OCI-LY7 (cell line): ENCODE measurements at regions not wholly inside any gene's neighbourhood (a gene's known extent, or its start where the extent isn't known, plus 50 kb on each side); places are given as distances from the start of the nearest gene placed in this dataset.

Source experiments
- BruUV-seq: library from RNA; stranded (reverse); fragments of 400-500 nt; replicated peaks from 2 replicates; lab custom pipeline; 2021; lab: Mats Ljungman, UMichigan
- CTCF ChIA-PET: fragments of 300-600 bp; sonication (Branson Sonifier 250); formaldehyde crosslinking; loops from one replicate; lab custom pipeline; 2022; ENCODE audit warnings: antibody characterized with exemption; ENCODE audit not compliant: unreplicated experiment; lab: Charles Lee
- POLR2A ChIA-PET: fragments of 300-600 bp; sonication (Branson Sonifier 250); formaldehyde crosslinking; loops from one replicate; lab custom pipeline; 2022; ENCODE audit warnings: antibody characterized with exemption; lab: Charles Lee
- DNase-seq: peaks from one replicate; pipeline ENCODE4 v3.0.0-alpha.2; 2015; ENCODE audit warnings: low spot score
- H2AFZ ChIP-seq: fragments of 200-600 bp; sonication (generic), shearing (Covaris generic); 2 replicates; pipeline ENCODE4 v1.6.1; 2014; ENCODE audit warnings: mild to moderate bottlenecking, antibody characterized with exemption, low read length, moderate library complexity
- H3K27ac ChIP-seq: fragments of 200-600 bp; sonication (generic); 2 replicates; pipeline ENCODE4 v1.5.1; 2014; ENCODE audit warnings: mixed run types, low read depth, mild to moderate bottlenecking, moderate library complexity, low read length, inconsistent platforms; ENCODE audit not compliant: poor library complexity, severe bottlenecking
- H3K36me3 ChIP-seq: fragments of 200-600 bp; sonication (generic); 2 replicates; pipeline ENCODE4 v1.6.1; 2014; ENCODE audit warnings: mild to moderate bottlenecking, antibody characterized with exemption, low read length, moderate library complexity, mixed read lengths; ENCODE audit not compliant: insufficient read depth
- H3K4me1 ChIP-seq: fragments of 200-600 bp; sonication (generic); 2 replicates; pipeline ENCODE4 v1.5.1; 2014; ENCODE audit warnings: mild to moderate bottlenecking, low read length; ENCODE audit not compliant: insufficient read depth, poor library complexity, severe bottlenecking
- H3K4me2 ChIP-seq: fragments of 200-600 bp; sonication (generic); 2 replicates; pipeline ENCODE4 v1.6.1; 2014; ENCODE audit warnings: mild to moderate bottlenecking, low read length
- H3K4me3 ChIP-seq: fragments of 200-600 bp; sonication (generic); 2 replicates; pipeline ENCODE4 v1.5.1; 2014; ENCODE audit warnings: mild to moderate bottlenecking, low read depth, low read length; ENCODE audit not compliant: poor library complexity, severe bottlenecking
- H3K79me2 ChIP-seq: fragments of 200-600 bp; sonication (generic); 2 replicates; pipeline ENCODE4 v1.6.1; 2016; ENCODE audit warnings: low read depth, mild to moderate bottlenecking, low read length, moderate library complexity, mixed read lengths; ENCODE audit not compliant: insufficient read depth
- H3K9me2 ChIP-seq: fragments of 200-600 bp; sonication (generic); 2 replicates; pipeline ENCODE4 v1.6.1; 2016; ENCODE audit warnings: mild to moderate bottlenecking, low read length, mixed read lengths; ENCODE audit not compliant: insufficient read depth
- H3K9me3 ChIP-seq: fragments of 200-600 bp; sonication (generic); 2 replicates; pipeline ENCODE4 v1.6.1; 2014; ENCODE audit warnings: mild to moderate bottlenecking, mixed run types, low read length, mixed read lengths
- H4K20me1 ChIP-seq: fragments of 200-600 bp; sonication (generic); 2 replicates; pipeline ENCODE4 v1.6.1; 2014; ENCODE audit warnings: mild to moderate bottlenecking, antibody characterized with exemption, low read length, moderate library complexity, mixed read lengths; ENCODE audit not compliant: insufficient read depth
- EZH2phosphoT487 ChIP-seq: fragments of 200-600 bp; sonication (generic); IDR thresholded peaks from 2 replicates; pipeline ENCODE4 v1.6.1; 2018; ENCODE audit warnings: low read depth, borderline replicate concordance, mild to moderate bottlenecking, mixed run types, antibody characterized with exemption, low read length, moderate library complexity, mixed read lengths
- intact Hi-C: fragments of 100-400 bp; cut with micrococcal nuclease; formaldehyde crosslinking; loops from one replicate; pipeline ENCODE4 v1.10.0; 2022; ENCODE audit not compliant: unreplicated experiment
- TF ChIP-seq, protein P1 (sequence below): fragments of 200-600 bp; sonication (generic); conservative IDR thresholded peaks from 2 replicates; pipeline ENCODE4 v1.5.1; 2014; ENCODE audit warnings: mild to moderate bottlenecking, antibody characterized with exemption, low read length, moderate library complexity, mixed read lengths

DNA sequence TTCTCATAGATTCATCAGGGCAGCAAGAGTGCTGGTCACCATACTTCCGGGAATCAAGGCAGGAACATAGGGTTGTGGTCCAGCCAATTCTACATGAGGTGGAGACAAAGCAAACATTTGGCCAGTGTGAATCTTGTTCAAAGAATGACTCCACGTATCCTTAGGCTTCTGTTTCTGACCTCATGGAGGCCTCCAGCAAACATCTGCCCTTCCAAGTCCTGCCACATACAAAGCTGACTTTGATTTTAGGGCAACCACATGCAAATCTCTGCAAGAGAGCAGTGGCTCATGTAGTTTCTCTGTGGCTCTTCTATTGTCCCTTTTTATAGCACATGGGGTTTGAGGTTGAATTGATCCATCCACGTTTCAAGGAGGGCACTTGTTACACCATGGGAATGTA lies 132.1 kb upstream of the MMADHC start:
- no peak for DNase-seq
- TF ChIP-seq, protein P1, sequence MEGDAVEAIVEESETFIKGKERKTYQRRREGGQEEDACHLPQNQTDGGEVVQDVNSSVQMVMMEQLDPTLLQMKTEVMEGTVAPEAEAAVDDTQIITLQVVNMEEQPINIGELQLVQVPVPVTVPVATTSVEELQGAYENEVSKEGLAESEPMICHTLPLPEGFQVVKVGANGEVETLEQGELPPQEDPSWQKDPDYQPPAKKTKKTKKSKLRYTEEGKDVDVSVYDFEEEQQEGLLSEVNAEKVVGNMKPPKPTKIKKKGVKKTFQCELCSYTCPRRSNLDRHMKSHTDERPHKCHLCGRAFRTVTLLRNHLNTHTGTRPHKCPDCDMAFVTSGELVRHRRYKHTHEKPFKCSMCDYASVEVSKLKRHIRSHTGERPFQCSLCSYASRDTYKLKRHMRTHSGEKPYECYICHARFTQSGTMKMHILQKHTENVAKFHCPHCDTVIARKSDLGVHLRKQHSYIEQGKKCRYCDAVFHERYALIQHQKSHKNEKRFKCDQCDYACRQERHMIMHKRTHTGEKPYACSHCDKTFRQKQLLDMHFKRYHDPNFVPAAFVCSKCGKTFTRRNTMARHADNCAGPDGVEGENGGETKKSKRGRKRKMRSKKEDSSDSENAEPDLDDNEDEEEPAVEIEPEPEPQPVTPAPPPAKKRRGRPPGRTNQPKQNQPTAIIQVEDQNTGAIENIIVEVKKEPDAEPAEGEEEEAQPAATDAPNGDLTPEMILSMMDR, result no peak
- no peak for TF ChIP-seq EZH2phosphoT487
- Histone ChIP-seq H3K4me2 (no peak overlapping the region), H2AFZ (no peak overlapping the region), H3K4me1 (no peaks in the 10 kb centered on the region), H3K9me3 (no peaks in the 10 kb centered on the region), H3K27ac (no peak overlapping the region), H4K20me1 (no peaks in the 10 kb centered on the region), H3K79me2 (no peaks in the 10 kb centered on the region), H3K4me3 (no peak overlapping the region), H3K36me3 (no peaks in the 10 kb centered on the region), H3K9me2 (no peaks in the 10 kb centered on the region)
- no TSS peak for BruUV-seq
- POLR2A ChIA-PET, result no interaction called here
- CTCF ChIA-PET, result no interaction called here
- intact Hi-C loops, result no loop called here

DNA sequence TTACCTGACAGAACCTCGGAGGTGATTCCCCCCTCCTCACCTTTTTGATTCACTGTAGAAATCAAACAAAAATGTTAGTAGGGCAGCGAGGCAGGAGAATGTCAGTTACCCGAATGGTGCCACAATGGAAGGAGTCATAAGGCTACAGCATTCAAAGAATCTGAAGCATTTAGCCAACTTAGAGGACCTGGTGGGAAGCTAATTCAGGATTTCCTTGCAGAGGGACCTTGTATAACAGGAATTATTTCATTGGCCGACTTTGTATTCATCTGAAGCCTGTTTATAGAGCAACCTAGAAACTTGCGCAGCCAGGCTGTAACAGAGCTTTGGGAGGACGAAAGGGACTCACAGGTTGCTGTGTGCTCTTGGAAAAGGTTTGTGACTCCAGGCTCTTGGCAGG lies 129.1 kb upstream of the MMADHC start:
- ChIA-PET POLR2A (no interaction called here), CTCF (no interaction called here)
- no peak overlapping the region for H2AFZ ChIP-seq
- H3K79me2 ChIP-seq, result no peaks in the 10 kb centered on the region
- TF ChIP-seq, protein P1, result no peak
- no peak for TF ChIP-seq EZH2phosphoT487
- no peak for DNase-seq
- H3K9me2 ChIP-seq, result no peaks in the 10 kb centered on the region
- H3K4me2 ChIP-seq, result no peak overlapping the region
- no peaks in the 10 kb centered on the region for H3K9me3 ChIP-seq
- no peak overlapping the region for H3K4me3 ChIP-seq
- H3K27ac ChIP-seq, result no peak overlapping the region
- no peaks in the 10 kb centered on the region for H4K20me1 ChIP-seq
- no TSS peak for BruUV-seq
- intact Hi-C loops, result no loop called here
- no peaks in the 10 kb centered on the region for H3K4me1 ChIP-seq
- no peaks in the 10 kb centered on the region for H3K36me3 ChIP-seq

DNA sequence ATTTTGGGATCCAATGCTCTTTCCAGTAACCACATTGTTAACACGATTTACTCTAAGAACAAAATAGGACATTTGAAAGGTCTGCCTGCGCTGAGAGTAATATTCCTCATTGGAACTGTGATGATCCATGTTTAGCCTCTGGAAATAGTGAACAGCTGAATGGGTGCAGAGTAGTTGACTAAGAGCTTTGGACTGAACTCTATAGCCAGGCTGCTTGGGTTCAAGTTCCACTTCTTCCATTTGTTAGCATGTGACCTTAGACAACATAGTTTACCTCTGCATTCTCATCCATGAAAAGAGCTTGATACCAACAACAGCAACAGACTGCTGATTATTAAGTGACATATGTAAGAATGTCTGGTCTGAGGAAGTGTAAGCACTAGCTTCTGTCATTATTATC lies 128.3 kb upstream of the MMADHC start:
- DNase-seq, result no peak
- Histone ChIP-seq H2AFZ (no peak overlapping the region), H3K9me2 (no peaks in the 10 kb centered on the region), H4K20me1 (no peaks in the 10 kb centered on the region), H3K4me3 (no peak overlapping the region), H3K79me2 (no peaks in the 10 kb centered on the region), H3K27ac (no peak overlapping the region), H3K36me3 (no peaks in the 10 kb centered on the region), H3K9me3 (no peaks in the 10 kb centered on the region), H3K4me1 (no peaks in the 10 kb centered on the region), H3K4me2 (no peak overlapping the region)
- TF ChIP-seq, protein P1, result no peak
- TF ChIP-seq EZH2phosphoT487, result no peak
- no TSS peak for BruUV-seq
- ChIA-PET POLR2A (no interaction called here), CTCF (no interaction called here)
- intact Hi-C loops, result no loop called here
